ENCODE measurements at regions not wholly inside any gene's neighbourhood (a gene's known extent, or its start where the extent isn't known, plus 50 kb on each side); places are given as distances from the start of the nearest gene placed in this dataset.

DNA sequence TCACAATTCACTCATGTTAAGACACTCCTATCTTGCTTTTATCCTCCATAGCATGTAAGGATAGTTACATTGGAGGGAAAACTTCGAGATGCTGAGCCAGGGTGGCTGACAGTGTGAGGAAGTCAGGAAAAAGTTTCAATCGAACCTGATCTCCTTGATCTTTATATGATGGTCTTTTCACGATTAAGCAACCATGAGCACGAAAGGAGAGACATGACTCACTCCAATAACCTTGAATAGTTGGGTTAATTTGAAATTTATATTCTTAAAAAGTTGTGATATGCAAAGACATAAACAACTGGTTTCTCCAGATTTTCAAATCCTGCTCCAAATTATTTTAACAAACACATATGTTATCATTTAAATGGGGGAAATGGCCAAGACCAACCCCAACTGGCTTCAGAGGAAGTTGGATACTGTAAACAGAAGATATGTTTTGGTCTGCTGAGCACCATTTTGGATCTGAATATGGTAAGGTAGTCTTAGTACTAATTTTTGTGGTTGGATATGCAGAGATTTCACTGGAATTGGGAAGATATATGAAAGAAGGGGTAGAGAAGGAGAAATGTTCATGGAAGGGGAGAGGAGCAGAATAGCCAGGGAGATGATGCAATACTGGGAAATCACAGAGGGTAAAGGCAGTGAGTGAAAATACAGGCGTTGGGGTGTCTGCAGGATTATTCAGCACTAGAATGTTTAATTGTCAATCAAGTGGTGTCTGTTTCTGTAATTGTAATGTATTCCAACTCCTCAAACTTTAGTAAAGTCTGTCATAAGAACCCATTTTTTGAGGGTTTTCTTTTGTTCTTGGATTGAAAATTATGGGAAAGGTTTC is 185.2 kb upstream of the SLC38A2 start:
- Histone ChIP-seq H3K4me1 (ENCODE audit: control insufficient read depth in 1 of 2, insufficient read depth in 2 of 2, low read length in 2 of 2) (peaks cover 68 to 80% of the 10 kb centered on the region in 2 experiments), H3K27me3 (ENCODE audit: insufficient read depth, low read length) (no peaks in the 10 kb centered on the region), H3K36me3 (ENCODE audit: control insufficient read depth in 1 of 2, insufficient read depth in 2 of 2, low read length in 2 of 2) (0 out of 4 replicates have a peak, but pooled peaks cover 0 to 8% of the 10 kb centered on the region in 2 experiments), H3K9ac (ENCODE audit: low read length) (peak overlapping the region; percentile 58), H3K9me3 (ENCODE audit: control insufficient read depth in 1 of 2, insufficient read depth in 1 of 2, low read depth in 1 of 2, low read length in 2 of 2) (no peaks in the 10 kb centered on the region), H4K20me1 (ENCODE audit: insufficient read depth) (no peaks in the 10 kb centered on the region), H2AFZ (ENCODE audit: low read depth, low read length, poor library complexity, severe bottlenecking) (no peak overlapping the region), H3K27ac (ENCODE audit: low read depth, low read length) (peak overlapping the region; percentile 91), H3K4me2 (ENCODE audit: low read length) (peak overlapping the region; percentile 64), H3K9me2 (ENCODE audit: insufficient read depth) (no peaks in the 10 kb centered on the region), H3K4me3 (replicated peaks in 1 of 2; ENCODE audit: low read depth in 1 of 2, low read length in 2 of 2) (0 out of 4 replicates have a peak overlapping the region, but pooled peaks of 1 of the 2 experiments have one; percentile 1), H3K79me2 (ENCODE audit: insufficient read depth, low read length) (peaks cover 8% of the 10 kb centered on the region)
- no TSS peak for BruUV-seq (replicated peaks)
- peak; percentile 52; the same call in 1 of the 2 replicates for TF ChIP-seq ATF3 (IDR thresholded peaks at IDR 0.05)
- peak; percentile 27; the same call in 1 of the 2 replicates for TF ChIP-seq MAX (IDR thresholded peaks at IDR 0.05)
- TF ChIP-seq SRF (IDR thresholded peaks at IDR 0.05; ENCODE audit: low read depth): no peak
- peak; percentile 9; the same call in 1 of the 2 replicates for TF ChIP-seq SP1 (IDR thresholded peaks at IDR 0.05; ENCODE audit: low read depth)
- TF ChIP-seq CEBPB (IDR thresholded peaks at IDR 0.05; ENCODE audit: low read depth): peak; percentile 88
- TF ChIP-seq RAD21 (IDR thresholded peaks at IDR 0.05; ENCODE audit: low read depth): peak; percentile 9; the same call in 1 of the 2 replicates
- peak; percentile 73 for TF ChIP-seq TCF7L2 (IDR thresholded peaks at IDR 0.05; ENCODE audit: borderline replicate concordance, extremely low read depth, insufficient read depth, insufficient read length)
- peak; percentile 24; the same call in 1 of the 2 replicates for TF ChIP-seq FOSL1 (IDR thresholded peaks at IDR 0.05; ENCODE audit: low read depth)
- no peak for TF ChIP-seq CTCF (IDR thresholded peaks at IDR 0.05 in 2 of 3, conservative IDR thresholded peaks at IDR 0.05 in 1 of 3; ENCODE audit: borderline replicate concordance in 1 of 3, insufficient read depth in 1 of 3, low read depth in 2 of 3, low read length in 2 of 3)
- intact Hi-C loops (cut with micrococcal nuclease): loop anchor here (2.0 to 10.0 kb wide), 4 partner anchors 127 to 565 kb away; partner anchors contain the start of genes SCAF11 and SLC38A1
- RAD21 ChIA-PET (ENCODE audit: low non-redundant PET in 1 of 2, low total read pairs in 2 of 2, uncharacterized antibody in 2 of 2, unreplicated experiment in 2 of 2): no interaction called here
- POLR2A ChIA-PET: interaction anchor here (0.6 to 1.2 kb wide), 2 partner anchors 9 to 41 kb away, joined by 3 to 5 read pairs; no protein-coding TSS in a partner anchor
- DNase-seq (ENCODE audit: low read depth, low spot score): no peak
- CTCF ChIA-PET: interaction anchor here (1.6 kb wide), 1 partner anchor 104 kb away, joined by 3 read pairs; no protein-coding TSS in a partner anchor
- ATAC-seq: no peak

Measured in HCT116 (cell line).